Chondrocyte (in vitro differentiated cells): ENCODE measurements at regions not wholly inside any gene's neighbourhood (a gene's known extent, or its start where the extent isn't known, plus 50 kb on each side); places are given as distances from the start of the nearest gene placed in this dataset.

Source experiments
- DNase-seq: peaks from one replicate; pipeline ENCODE4 v3.0.0; 2021; ENCODE audit warnings: mixed read lengths, low spot score
- H3K27ac Mint-ChIP-seq: one replicate; pipeline ENCODE4 v1.8.0; 2021; ENCODE audit warnings: mild to moderate bottlenecking, moderate library complexity, mixed read lengths; ENCODE audit not compliant: unreplicated experiment
- H3K27me3 Mint-ChIP-seq: 2 replicates; pipeline ENCODE4 v1.8.0; 2021; ENCODE audit warnings: low read depth, mixed read lengths
- H3K36me3 Mint-ChIP-seq: 2 replicates; pipeline ENCODE4 v1.8.0; 2021; ENCODE audit warnings: low read depth, mixed read lengths
- H3K4me1 Mint-ChIP-seq: 2 replicates; pipeline ENCODE4 v1.8.0; 2021; ENCODE audit warnings: low read depth, mild to moderate bottlenecking, mixed read lengths
- H3K4me3 Mint-ChIP-seq: one replicate; pipeline ENCODE4 v1.8.0; 2021; ENCODE audit warnings: mild to moderate bottlenecking, moderate library complexity, mixed read lengths; ENCODE audit not compliant: unreplicated experiment
- H3K9me3 Mint-ChIP-seq: 2 replicates; pipeline ENCODE4 v1.8.0; 2021; ENCODE audit warnings: low read depth, mixed read lengths
- CTCF ChIP-seq: fragments of 200-600 bp; sonication (generic); IDR thresholded peaks from 2 replicates; pipeline ENCODE4 v1.5.0; 2021; ENCODE audit warnings: antibody characterized with exemption, mild to moderate bottlenecking, moderate library complexity

- peaks cover 14% of the 10 kb centered on the region for H3K4me1 Mint-ChIP-seq
- no peak for TF ChIP-seq CTCF
- no peak for DNase-seq
- H3K9me3 Mint-ChIP-seq, result no peaks in the 10 kb centered on the region
- peaks cover 2% of the 10 kb centered on the region for H3K27me3 Mint-ChIP-seq
- H3K4me3 Mint-ChIP-seq, result no peak overlapping the region
- H3K27ac Mint-ChIP-seq, result peak overlapping the region; percentile 8
- no peaks in the 10 kb centered on the region for H3K36me3 Mint-ChIP-seq
Observed at GRCh38 chr15:93486407-93487117, 397.6 kb upstream of the RGMA start.

GRCh38 chr15:93485438-93486327 lies 396.7 kb upstream of the RGMA start:
- Mint-ChIP-seq H3K27me3 (no peaks in the 10 kb centered on the region), H3K9me3 (no peaks in the 10 kb centered on the region), H3K36me3 (no peaks in the 10 kb centered on the region), H3K4me3 (no peak overlapping the region), H3K27ac (peak overlapping the region; percentile 8), H3K4me1 (peaks cover 14% of the 10 kb centered on the region)
- DNase-seq, result no peak
- peak; percentile 53 for TF ChIP-seq CTCF

- H3K27me3 Mint-ChIP-seq, result no peaks in the 10 kb centered on the region
- DNase-seq, result no peak
- no peak overlapping the region for H3K27ac Mint-ChIP-seq
- no peak for TF ChIP-seq CTCF
- peaks cover 14% of the 10 kb centered on the region for H3K4me1 Mint-ChIP-seq
- no peaks in the 10 kb centered on the region for H3K36me3 Mint-ChIP-seq
- H3K4me3 Mint-ChIP-seq, result no peak overlapping the region
- H3K9me3 Mint-ChIP-seq, result no peaks in the 10 kb centered on the region
Observed at GRCh38 chr15:93483923-93484322, 394.9 kb upstream of the RGMA start.

GRCh38 chr15:93482731-93483130 lies 393.7 kb upstream of the RGMA start:
- no peak overlapping the region for H3K27ac Mint-ChIP-seq
- no peak overlapping the region for H3K4me3 Mint-ChIP-seq
- no peak for DNase-seq
- H3K9me3 Mint-ChIP-seq, result no peaks in the 10 kb centered on the region
- no peak for TF ChIP-seq CTCF
- no peaks in the 10 kb centered on the region for H3K36me3 Mint-ChIP-seq
- no peaks in the 10 kb centered on the region for H3K27me3 Mint-ChIP-seq
- peaks cover 14% of the 10 kb centered on the region for H3K4me1 Mint-ChIP-seq

- no peak overlapping the region for H3K27ac Mint-ChIP-seq
- no peak for DNase-seq
- no peaks in the 10 kb centered on the region for H3K36me3 Mint-ChIP-seq
- TF ChIP-seq CTCF, result no peak
- H3K4me3 Mint-ChIP-seq, result no peak overlapping the region
- no peaks in the 10 kb centered on the region for H3K27me3 Mint-ChIP-seq
- peaks cover 3% of the 10 kb centered on the region for H3K9me3 Mint-ChIP-seq
- no peaks in the 10 kb centered on the region for H3K4me1 Mint-ChIP-seq
Observed at GRCh38 chr15:93479715-93480114, 390.7 kb upstream of the RGMA start.
